HG03521 (cell line): ENCODE measurements at regions not wholly inside any gene's neighbourhood (a gene's known extent, or its start where the extent isn't known, plus 50 kb on each side); places are given as distances from the start of the nearest gene placed in this dataset.
"Not testable (repeated sequence)": the region's sequence is repeated elsewhere in the genome, so short reads cannot be mapped to it uniquely, and the experiment has no call there.

Experiments used
- ATAC-seq: cut with Tn5 transposase; IDR thresholded peaks from one replicate; pipeline ENCODE4 v1.9.1; 2021; ENCODE audit warnings: mild to moderate bottlenecking, moderate library complexity; ENCODE audit not compliant: unreplicated experiment

- no peak for ATAC-seq
Measured at GRCh38 chr5:82720213-82721086, 356.7 kb downstream of the TMEM167A start.

- no peak for ATAC-seq
Measured at GRCh38 chr5:82719368-82719767, 357.8 kb downstream of the TMEM167A start.

- ATAC-seq, result no peak
Measured at GRCh38 chr5:82717738-82718137, 359.5 kb downstream of the TMEM167A start.

GRCh38 chr5:82714732-82715131 is 362.5 kb downstream of the TMEM167A start:
- ATAC-seq, result not testable (repeated sequence)

- ATAC-seq, result no peak
Measured at GRCh38 chr5:82713811-82714210, 363.4 kb downstream of the TMEM167A start.

- no peak for ATAC-seq
Measured at GRCh38 chr5:82707741-82708140, 369.5 kb downstream of the TMEM167A start.

GRCh38 chr5:82704381-82704780 is 372.8 kb downstream of the TMEM167A start:
- ATAC-seq, result no peak

GRCh38 chr5:82702046-82702445 is 375.1 kb downstream of the TMEM167A start:
- no peak for ATAC-seq

GRCh38 chr5:82699737-82700136 is 377.5 kb downstream of the TMEM167A start:
- ATAC-seq, result no peak

- no peak for ATAC-seq
Measured at GRCh38 chr5:82698026-82698425, 379.2 kb downstream of the TMEM167A start.

- no peak for ATAC-seq
Measured at GRCh38 chr5:82694711-82695285, 382.4 kb downstream of the TMEM167A start.

- no peak for ATAC-seq
Measured at GRCh38 chr5:82692826-82693225, 384.4 kb downstream of the TMEM167A start.

GRCh38 chr5:82684659-82685058 is 392.5 kb downstream of the TMEM167A start:
- ATAC-seq, result no peak

GRCh38 chr5:82684165-82684564 is 393.0 kb downstream of the TMEM167A start:
- no peak for ATAC-seq

GRCh38 chr5:82679660-82680059 is 397.5 kb downstream of the TMEM167A start:
- ATAC-seq, result no peak

- ATAC-seq, result peak; percentile 57
Measured at GRCh38 chr5:82676661-82677060, 398.5 kb upstream of the RPS23 start.

GRCh38 chr5:82674671-82675070 is 396.5 kb upstream of the RPS23 start:
- ATAC-seq, result no peak

- ATAC-seq, result no peak
Measured at GRCh38 chr5:82673057-82673809, 395.1 kb upstream of the RPS23 start.

- no peak for ATAC-seq
Measured at GRCh38 chr5:82670692-82671091, 392.5 kb upstream of the RPS23 start.

GRCh38 chr5:82669720-82670119 is 391.6 kb upstream of the RPS23 start:
- ATAC-seq, result no peak

GRCh38 chr5:82666312-82666711 is 388.2 kb upstream of the RPS23 start:
- no peak for ATAC-seq

GRCh38 chr5:82664732-82665131 is 386.6 kb upstream of the RPS23 start:
- ATAC-seq, result no peak
